Osteoblast (primary cell): ENCODE measurements at regions not wholly inside any gene's neighbourhood (a gene's known extent, or its start where the extent isn't known, plus 50 kb on each side); places are given as distances from the start of the nearest gene placed in this dataset.

ENCODE experiments used
- DNase-seq: peaks from one replicate; pipeline ENCODE4 v3.0.0; 2011; ENCODE audit warnings: low spot score, mixed read lengths; ENCODE audit not compliant: insufficient read length; ENCODE audit errors: missing footprints
- H2AFZ ChIP-seq: 2 replicates; pipeline ENCODE4 v1.6.0; 2011; ENCODE audit warnings: mild to moderate bottlenecking, low read length
- H3K27ac ChIP-seq: 2 replicates; pipeline ENCODE4 v1.5.1; 2011; ENCODE audit warnings: mild to moderate bottlenecking, low read depth, low read length, moderate library complexity
- H3K27me3 ChIP-seq: 2 replicates; pipeline ENCODE4 v1.6.0; 2012; ENCODE audit warnings: mild to moderate bottlenecking, control low read depth, inconsistent platforms, low read length, moderate library complexity; ENCODE audit not compliant: insufficient read depth
- H3K36me3 ChIP-seq: 2 replicates; pipeline ENCODE4 v1.5.1; 2011; ENCODE audit warnings: mild to moderate bottlenecking, low read length, control low read depth, moderate library complexity; ENCODE audit not compliant: insufficient read depth
- H3K4me1 ChIP-seq: 2 replicates; pipeline ENCODE4 v1.5.1; 2011; ENCODE audit warnings: mild to moderate bottlenecking, low read length, control low read depth, moderate library complexity; ENCODE audit not compliant: insufficient read depth
- H3K4me2 ChIP-seq: 2 replicates; pipeline ENCODE4 v1.6.0; 2011; ENCODE audit warnings: mild to moderate bottlenecking, low read length; ENCODE audit not compliant: insufficient read depth
- H3K4me3 ChIP-seq: fragments of 200-600 bp; sonication (generic); 3 replicates; pipeline ENCODE4 v1.5.1; 2012; ENCODE audit warnings: mild to moderate bottlenecking, low read length, inconsistent platforms; ENCODE audit not compliant: insufficient read depth
- H3K79me2 ChIP-seq: 2 replicates; pipeline ENCODE4 v1.6.0; 2012; ENCODE audit warnings: mild to moderate bottlenecking, low read length, control low read depth, inconsistent platforms; ENCODE audit not compliant: insufficient read depth
- H3K9me3 ChIP-seq: 2 replicates; pipeline ENCODE4 v1.5.1; 2011; ENCODE audit warnings: low read depth, low read length, control low read depth
- H4K20me1 ChIP-seq: 2 replicates; pipeline ENCODE4 v1.6.0; 2012; ENCODE audit warnings: mild to moderate bottlenecking, low read length, control low read depth; ENCODE audit not compliant: insufficient read depth
- TF ChIP-seq, protein P1 (sequence below): IDR thresholded peaks from 2 replicates; pipeline ENCODE4 v1.5.1; 2011; ENCODE audit warnings: mild to moderate bottlenecking, low read depth, low read length, moderate library complexity; ENCODE audit errors: extremely low read depth

DNA sequence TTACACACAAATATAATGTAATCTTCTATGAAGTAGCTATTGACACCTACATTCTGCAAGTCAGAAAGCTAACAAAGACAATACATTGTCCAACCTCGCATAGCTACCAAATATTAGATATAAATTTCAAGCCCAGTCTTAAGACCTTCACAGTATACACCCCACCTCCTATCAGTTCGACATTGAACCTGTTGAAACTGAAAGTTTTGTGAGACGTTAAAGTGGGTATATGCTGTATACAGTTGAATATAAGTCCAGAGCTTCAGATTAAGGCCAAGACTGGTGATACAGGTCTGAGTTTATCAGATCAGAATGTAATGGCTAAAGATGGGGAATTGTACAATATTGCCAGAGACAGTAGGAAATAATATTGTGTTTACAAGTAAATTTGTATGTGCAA, 489.3 kb upstream of the RORB start:
- H3K4me3 ChIP-seq, result no peak overlapping the region

DNA sequence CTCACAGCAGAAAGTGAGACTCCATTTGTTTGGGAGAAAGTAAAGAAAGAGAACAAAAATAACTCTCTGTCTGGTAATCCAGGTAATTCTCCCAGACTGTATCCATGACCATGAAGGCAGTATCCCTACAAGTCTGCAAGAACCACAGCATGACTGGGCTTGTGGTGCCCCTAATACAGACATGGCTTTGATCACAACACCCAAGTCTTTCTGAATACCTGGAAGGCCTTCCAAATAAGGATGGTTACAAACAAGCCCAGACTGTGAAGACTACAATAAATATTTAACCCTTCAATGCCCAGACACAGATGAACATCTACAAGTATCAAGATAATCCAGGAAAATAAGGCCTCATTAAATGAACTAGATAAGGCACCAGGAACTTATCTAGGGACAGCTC, 481.1 kb upstream of the RORB start:
- H3K4me2 ChIP-seq, result no peak overlapping the region
- no peak overlapping the region for H2AFZ ChIP-seq
- no peak overlapping the region for H3K27ac ChIP-seq
- no peaks in the 10 kb centered on the region for H3K9me3 ChIP-seq
- no peak overlapping the region for H3K4me3 ChIP-seq
- H4K20me1 ChIP-seq, result no peaks in the 10 kb centered on the region
- TF ChIP-seq, protein P1, sequence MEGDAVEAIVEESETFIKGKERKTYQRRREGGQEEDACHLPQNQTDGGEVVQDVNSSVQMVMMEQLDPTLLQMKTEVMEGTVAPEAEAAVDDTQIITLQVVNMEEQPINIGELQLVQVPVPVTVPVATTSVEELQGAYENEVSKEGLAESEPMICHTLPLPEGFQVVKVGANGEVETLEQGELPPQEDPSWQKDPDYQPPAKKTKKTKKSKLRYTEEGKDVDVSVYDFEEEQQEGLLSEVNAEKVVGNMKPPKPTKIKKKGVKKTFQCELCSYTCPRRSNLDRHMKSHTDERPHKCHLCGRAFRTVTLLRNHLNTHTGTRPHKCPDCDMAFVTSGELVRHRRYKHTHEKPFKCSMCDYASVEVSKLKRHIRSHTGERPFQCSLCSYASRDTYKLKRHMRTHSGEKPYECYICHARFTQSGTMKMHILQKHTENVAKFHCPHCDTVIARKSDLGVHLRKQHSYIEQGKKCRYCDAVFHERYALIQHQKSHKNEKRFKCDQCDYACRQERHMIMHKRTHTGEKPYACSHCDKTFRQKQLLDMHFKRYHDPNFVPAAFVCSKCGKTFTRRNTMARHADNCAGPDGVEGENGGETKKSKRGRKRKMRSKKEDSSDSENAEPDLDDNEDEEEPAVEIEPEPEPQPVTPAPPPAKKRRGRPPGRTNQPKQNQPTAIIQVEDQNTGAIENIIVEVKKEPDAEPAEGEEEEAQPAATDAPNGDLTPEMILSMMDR, result no peak
- H3K79me2 ChIP-seq, result no peaks in the 10 kb centered on the region
- H3K27me3 ChIP-seq, result no peaks in the 10 kb centered on the region
- DNase-seq, result no peak
- no peaks in the 10 kb centered on the region for H3K36me3 ChIP-seq
- no peaks in the 10 kb centered on the region for H3K4me1 ChIP-seq

More for the DNA sequence above, 489.3 kb upstream of the RORB start:
- H3K27ac ChIP-seq, result no peak overlapping the region
- no peak overlapping the region for H2AFZ ChIP-seq
- H3K4me2 ChIP-seq, result no peak overlapping the region
- no peaks in the 10 kb centered on the region for H3K9me3 ChIP-seq
- H3K36me3 ChIP-seq, result no peaks in the 10 kb centered on the region
- H3K79me2 ChIP-seq, result no peaks in the 10 kb centered on the region
- TF ChIP-seq, protein P1, result no peak
- no peaks in the 10 kb centered on the region for H4K20me1 ChIP-seq
- no peaks in the 10 kb centered on the region for H3K27me3 ChIP-seq
- no peak for DNase-seq
- H3K4me1 ChIP-seq, result no peaks in the 10 kb centered on the region

DNA sequence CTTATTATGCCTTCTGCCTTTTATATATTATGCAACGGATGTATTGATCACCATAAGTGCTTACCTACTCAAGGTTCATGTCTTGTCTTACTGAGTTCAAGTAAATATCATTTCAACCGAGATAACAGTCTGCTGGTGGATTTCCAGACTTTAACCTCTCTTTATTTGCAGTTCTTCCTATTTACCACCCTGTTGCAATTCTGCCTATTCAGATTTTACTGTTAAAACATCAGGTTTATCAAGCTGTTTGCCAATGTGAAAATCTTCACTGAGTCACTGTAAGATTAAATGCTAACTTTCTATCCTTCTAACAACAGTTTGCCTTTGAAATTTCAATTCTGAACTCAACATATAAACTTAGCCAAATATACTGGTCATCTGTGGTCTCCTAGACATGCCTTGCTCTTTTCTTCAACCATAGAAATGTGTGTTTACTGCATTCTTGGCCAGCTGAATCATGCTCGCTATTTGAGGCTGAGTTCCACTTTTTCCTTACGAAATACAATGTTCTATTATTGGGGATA, 471.7 kb upstream of the RORB start:
- H2AFZ ChIP-seq, result no peak overlapping the region
- no peak for DNase-seq
- no peak overlapping the region for H3K4me3 ChIP-seq
- H3K27me3 ChIP-seq, result no peaks in the 10 kb centered on the region
- no peaks in the 10 kb centered on the region for H3K9me3 ChIP-seq
- H4K20me1 ChIP-seq, result no peaks in the 10 kb centered on the region
- H3K27ac ChIP-seq, result no peak overlapping the region
- no peak overlapping the region for H3K4me2 ChIP-seq
- no peaks in the 10 kb centered on the region for H3K4me1 ChIP-seq
- TF ChIP-seq, protein P1, result no peak
- no peaks in the 10 kb centered on the region for H3K36me3 ChIP-seq
- no peaks in the 10 kb centered on the region for H3K79me2 ChIP-seq

DNA sequence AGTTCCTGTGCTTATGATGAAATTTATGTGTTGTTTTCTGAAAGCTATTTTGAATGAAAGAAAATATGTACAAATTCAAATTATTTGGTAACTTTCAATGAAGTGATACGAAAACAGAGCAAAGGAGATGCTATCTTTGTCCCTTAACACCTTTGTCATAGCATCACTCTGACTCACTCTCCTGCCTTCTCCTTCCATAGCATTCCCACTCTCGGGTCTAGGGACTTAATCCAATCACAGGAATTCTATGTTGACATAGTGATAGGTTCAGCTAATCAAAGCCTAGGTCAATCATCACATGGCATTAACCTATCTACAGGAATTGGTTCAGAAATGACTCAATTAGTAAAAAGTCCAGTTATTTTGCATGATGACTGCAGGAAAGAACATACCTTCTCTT, 464.7 kb upstream of the RORB start:
- no peaks in the 10 kb centered on the region for H3K4me1 ChIP-seq
- H4K20me1 ChIP-seq, result no peaks in the 10 kb centered on the region
- no peaks in the 10 kb centered on the region for H3K79me2 ChIP-seq
- no peaks in the 10 kb centered on the region for H3K9me3 ChIP-seq
- no peak overlapping the region for H3K4me2 ChIP-seq
- H3K27me3 ChIP-seq, result no peaks in the 10 kb centered on the region
- no peaks in the 10 kb centered on the region for H3K36me3 ChIP-seq
- H2AFZ ChIP-seq, result no peak overlapping the region
- no peak overlapping the region for H3K4me3 ChIP-seq
- no peak for DNase-seq
- TF ChIP-seq, protein P1, result no peak
- H3K27ac ChIP-seq, result no peak overlapping the region
